ENCODE measurements at regions not wholly inside any gene's neighbourhood (a gene's known extent, or its start where the extent isn't known, plus 50 kb on each side); places are given as distances from the start of the nearest gene placed in this dataset.

- DNase-seq = no peak
Observed at GRCh38 chr3:117587416-117587815, 877.8 kb downstream of the TUSC7 start.

- DNase-seq = no peak
Observed at GRCh38 chr3:117589454-117589853, 879.9 kb downstream of the TUSC7 start.

GRCh38 chr3:117595615-117596014 lies 886.0 kb downstream of the TUSC7 start:
- no peak for DNase-seq

- no peak for DNase-seq
Observed at GRCh38 chr3:117596503-117596902, 886.9 kb downstream of the TUSC7 start.

DNA sequence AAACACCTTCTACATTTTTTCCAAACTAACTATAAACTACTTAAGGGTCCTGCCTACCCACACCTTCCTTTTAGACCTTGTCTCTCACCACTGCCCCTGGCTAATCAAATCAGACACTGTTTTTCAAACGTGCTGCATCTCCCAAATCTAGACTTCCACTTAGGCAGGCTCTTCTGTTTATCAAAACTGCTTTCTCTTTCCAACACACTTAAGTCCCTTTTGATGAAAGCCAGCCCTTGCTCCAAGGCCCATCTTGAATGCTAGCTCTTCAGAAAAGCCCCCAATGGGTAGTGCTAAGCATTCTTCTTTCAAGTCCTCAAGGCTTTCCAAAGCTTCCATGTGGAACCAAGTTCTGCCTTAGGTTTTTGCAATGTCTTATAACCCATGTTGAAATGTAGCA lies 888.3 kb downstream of the TUSC7 start:
- no peak for DNase-seq

- no peak for DNase-seq
Observed at GRCh38 chr3:117600112-117600511, 890.5 kb downstream of the TUSC7 start.

DNA sequence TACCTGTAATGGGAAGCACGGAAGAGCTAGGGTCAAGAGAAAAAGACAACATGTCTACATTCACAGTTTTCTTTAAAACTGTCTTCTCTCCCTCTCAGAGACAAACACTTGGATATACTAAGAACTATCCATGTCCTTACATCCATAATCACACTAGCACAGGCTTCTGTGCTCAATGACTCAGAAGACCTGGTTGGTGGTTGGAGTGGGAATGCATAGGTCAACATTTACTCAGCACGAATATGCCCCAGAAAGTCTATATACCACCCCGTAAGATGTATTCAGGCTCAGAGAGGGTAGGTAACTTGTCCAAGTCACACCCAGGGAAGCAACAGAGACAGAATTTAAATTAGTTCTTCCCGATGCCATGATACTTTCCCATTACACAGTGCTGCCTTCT lies 891.1 kb downstream of the TUSC7 start:
- DNase-seq = no peak

DNA sequence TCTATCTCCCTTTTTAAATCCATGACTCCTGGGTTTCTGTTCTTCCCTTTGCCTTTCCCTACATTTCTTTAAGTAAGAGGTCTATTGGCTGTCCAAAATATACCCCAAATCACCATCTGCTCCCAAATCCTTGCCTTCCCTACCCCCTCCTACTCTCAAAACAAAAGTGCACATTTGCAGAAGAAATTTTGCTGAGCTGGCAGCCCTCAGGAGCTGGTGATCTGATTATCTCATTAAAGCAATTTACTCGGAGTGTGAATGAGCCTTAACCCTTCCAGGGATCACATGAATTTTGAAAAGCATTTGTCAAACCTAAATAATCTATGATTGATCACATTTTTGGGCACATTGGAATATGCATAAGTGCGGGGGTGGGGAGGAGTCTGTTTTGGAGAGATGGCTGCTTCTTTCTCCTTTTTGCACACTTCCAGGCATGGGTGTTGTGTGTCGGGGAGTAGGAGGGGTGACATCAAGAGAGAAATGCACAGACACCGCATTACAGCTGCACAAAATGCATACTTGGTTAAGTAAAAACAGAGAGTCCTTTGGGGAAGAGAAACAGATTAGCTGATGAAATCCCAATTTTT lies 892.6 kb downstream of the TUSC7 start:
- DNase-seq = no peak

- no peak for DNase-seq
Observed at GRCh38 chr3:117603097-117603496, 893.5 kb downstream of the TUSC7 start.

GRCh38 chr3:117606866-117607265 lies 897.3 kb downstream of the TUSC7 start:
- DNase-seq = no peak

- DNase-seq = no peak
Observed at GRCh38 chr3:117609330-117609729, 899.8 kb downstream of the TUSC7 start.

GRCh38 chr3:117610156-117610555 lies 900.6 kb downstream of the TUSC7 start:
- DNase-seq = no peak

DNA sequence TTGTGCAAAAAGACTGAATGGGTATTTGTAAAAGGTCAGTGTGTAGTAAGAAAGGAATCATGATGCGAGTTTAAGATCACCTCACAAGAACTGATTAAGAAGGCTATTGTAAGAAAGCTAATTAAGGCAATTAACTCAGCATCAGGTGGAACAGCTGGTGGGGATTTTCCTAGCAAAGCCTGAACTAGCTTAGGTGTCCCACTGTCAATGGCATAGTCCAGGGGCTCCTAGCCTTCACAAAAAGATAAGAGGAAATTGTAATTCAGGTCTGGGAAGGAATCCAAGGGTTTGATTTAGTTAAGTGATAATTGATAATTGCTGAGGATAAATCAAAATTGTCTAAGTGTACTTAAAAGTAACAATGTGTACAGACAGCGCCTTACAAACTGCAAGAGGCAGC lies 901.6 kb downstream of the TUSC7 start:
- no peak for DNase-seq

DNA sequence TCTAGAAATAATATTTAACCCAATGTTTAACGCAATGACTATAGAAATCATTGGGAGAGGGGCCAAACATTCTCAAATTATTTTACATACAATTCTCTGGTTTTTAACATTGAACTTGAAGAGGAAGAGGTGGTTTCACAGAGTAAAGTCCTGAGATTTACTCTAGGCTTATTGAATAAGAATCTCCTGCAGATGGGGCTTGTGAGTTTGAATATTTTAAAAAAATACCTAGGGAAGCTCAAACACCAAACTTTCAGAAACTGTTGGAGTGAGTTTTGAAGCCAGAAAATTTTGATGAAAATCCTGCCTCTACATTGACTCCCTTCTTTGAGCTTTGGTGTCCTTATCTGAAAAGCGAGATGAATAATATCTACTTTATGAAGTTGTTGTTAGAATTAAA lies 906.6 kb downstream of the TUSC7 start:
- no peak for DNase-seq

GRCh38 chr3:117617906-117618305 lies 908.3 kb downstream of the TUSC7 start:
- no peak for DNase-seq

GRCh38 chr3:117618462-117618861 lies 908.9 kb downstream of the TUSC7 start:
- DNase-seq = no peak

- DNase-seq = no peak
Observed at GRCh38 chr3:117619805-117620204, 910.2 kb downstream of the TUSC7 start.

GRCh38 chr3:117622171-117622841 lies 912.7 kb downstream of the TUSC7 start:
- DNase-seq = no peak

DNA sequence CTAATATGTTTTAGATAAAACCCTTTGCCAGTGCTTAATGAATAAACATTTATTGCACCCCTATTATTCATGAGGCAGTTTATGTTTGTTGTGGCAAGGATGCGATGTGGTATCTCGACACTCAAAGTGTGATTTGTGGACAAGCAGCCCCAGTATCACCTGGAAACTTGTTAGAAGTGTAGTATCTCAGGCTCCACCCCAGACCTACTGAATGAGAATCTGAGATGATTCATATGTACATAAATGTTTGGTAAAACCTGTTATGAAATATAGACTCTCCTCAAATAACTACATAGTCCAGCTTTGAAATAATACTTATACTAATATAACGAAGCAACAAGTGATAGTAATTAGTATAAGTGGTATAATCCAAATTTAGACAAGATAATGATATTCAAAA lies 914.8 kb downstream of the TUSC7 start:
- DNase-seq = no peak

GRCh38 chr3:117625174-117625573 lies 915.6 kb downstream of the TUSC7 start:
- DNase-seq = no peak

DNA sequence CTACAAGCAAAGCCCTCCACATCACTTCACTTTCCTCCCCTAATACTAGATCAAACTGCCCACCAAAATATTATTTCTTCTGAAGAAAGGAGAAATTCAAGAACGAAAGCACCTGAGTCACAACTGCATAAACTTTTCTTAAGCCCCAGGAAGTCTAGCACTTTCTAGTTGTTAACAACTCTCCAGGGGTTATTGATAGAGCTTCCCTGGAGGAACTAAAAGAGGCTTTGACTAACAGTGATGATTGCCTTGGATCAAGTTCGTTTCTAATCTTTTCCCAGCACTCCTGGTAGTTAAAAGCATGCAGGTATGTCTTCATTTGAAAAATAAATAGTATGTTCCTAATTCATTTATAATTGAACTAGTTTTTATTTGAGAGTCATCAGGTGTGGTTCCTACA lies 917.0 kb downstream of the TUSC7 start:
- DNase-seq = no peak

DNA sequence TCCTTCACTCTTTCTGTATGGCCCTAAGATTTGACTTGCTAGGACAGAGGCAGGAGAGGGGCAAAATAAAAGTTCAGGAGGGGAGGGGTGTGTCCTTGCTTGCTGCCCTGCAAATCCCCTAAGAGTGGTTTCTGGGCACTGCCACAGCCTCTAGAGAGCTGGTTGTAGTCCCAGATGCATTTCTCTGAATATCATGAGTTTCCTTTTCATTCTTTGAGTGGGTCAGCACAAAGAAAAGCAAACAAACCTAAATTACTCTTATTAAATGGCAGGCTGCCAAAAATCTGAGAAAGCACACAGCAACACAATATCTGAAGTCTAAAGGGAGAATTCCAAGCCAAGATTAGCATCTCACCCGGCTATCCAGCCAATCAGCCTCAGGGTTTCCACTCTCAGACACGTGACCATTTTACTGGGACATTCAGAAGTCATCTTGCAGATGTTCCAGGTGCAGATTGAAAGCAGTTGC lies 919.3 kb downstream of the TUSC7 start:
- no peak for DNase-seq

- no peak for DNase-seq
Observed at GRCh38 chr3:117629505-117629904, 919.9 kb downstream of the TUSC7 start.

DNA sequence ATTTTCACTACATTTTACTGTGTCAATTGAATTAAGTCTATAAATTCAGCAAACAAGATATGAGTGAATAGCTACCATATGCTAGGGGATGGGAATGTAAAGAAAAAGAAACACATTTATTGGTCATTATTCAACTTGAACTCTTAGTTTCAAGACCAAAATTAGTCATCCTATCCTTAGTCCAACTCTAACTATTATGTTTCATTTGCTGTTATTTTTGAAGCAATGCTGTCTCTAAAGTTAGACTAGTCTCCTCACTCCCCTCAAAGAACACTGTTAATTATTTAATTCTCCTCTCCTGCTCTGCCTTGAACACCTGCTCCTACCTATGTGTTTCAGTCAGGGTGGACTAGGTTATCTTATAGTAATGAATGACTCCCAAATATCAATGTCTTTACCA lies 920.9 kb downstream of the TUSC7 start:
- no peak for DNase-seq

GRCh38 chr3:117630885-117631284 lies 921.3 kb downstream of the TUSC7 start:
- DNase-seq = no peak
